Astrocyte (in vitro differentiated cells and primary cell): ENCODE measurements at regions not wholly inside any gene's neighbourhood (a gene's known extent, or its start where the extent isn't known, plus 50 kb on each side); places are given as distances from the start of the nearest gene placed in this dataset.

ENCODE experiments used
- CTCF ChIP-seq: IDR thresholded peaks from 2 replicates; pipeline ENCODE4 v1.5.1; 2011; ENCODE audit warnings: low read depth, mild to moderate bottlenecking, inconsistent platforms, low read length, moderate library complexity; ENCODE audit not compliant: insufficient read depth
- EZH2 ChIP-seq: IDR thresholded peaks from 2 replicates; pipeline ENCODE4 v1.6.1; 2012; ENCODE audit warnings: mild to moderate bottlenecking, low read length, inconsistent platforms; ENCODE audit not compliant: insufficient read depth

DNA sequence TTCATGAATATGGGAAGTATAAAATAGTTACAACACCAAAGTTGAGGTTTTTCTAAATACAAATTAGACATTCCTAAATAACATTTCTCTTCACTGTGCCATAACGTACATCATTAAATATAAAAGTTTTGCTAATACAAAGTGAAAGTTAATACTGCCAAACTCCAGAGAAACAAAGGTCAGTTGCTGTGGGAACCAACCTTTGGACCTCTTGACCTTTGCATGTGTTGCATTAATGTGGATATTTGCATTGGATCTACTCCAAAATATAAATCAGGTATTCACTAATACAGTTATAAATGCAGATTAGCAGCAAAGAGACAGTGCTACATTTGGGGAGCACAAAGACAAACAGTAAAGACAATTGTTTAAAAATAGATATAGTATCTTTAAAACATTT is 366.0 kb upstream of the USP15 start:
- TF ChIP-seq CTCF (no peak), EZH2 (no peak)
